Stomach (tissue), 4 donors: ENCODE measurements at regions not wholly inside any gene's neighbourhood (a gene's known extent, or its start where the extent isn't known, plus 50 kb on each side); places are given as distances from the start of the nearest gene placed in this dataset.

Experiments used
- EP300 ChIP-seq: sonication (generic); formaldehyde crosslinking; IDR thresholded peaks from one replicate; pipeline ENCODE4 v1.6.1; 2017; ENCODE audit warnings: antibody characterized with exemption
- POLR2A ChIP-seq, 4 donors: fragments of 450-650 bp; IDR thresholded peaks; one replicate each; pipeline ENCODE4 v1.6.1; 2016; ENCODE audit warnings: antibody characterized with exemption in 4 of 4, control low read depth in 2 of 4, mild to moderate bottlenecking in 1 of 4, moderate library complexity in 1 of 4
- POLR2AphosphoS5 ChIP-seq, 3 donors: sonication (generic); formaldehyde crosslinking; IDR thresholded peaks; one replicate each; pipeline ENCODE4 v1.6.1; 2016; ENCODE audit warnings: antibody characterized with exemption in 3 of 3
- TF ChIP-seq, protein P1 (sequence below), 7 experiments: fragments of 450-650 bp in 4 of 7; fragments of 200-600 bp in 3 of 7; sonication (generic) in 3 of 7; IDR thresholded peaks; one replicate each; pipeline ENCODE4 v1.5.1; 2016 to 2019; ENCODE audit warnings: antibody characterized with exemption in 7 of 7, control low read depth in 2 of 7, mild to moderate bottlenecking in 1 of 7

DNA sequence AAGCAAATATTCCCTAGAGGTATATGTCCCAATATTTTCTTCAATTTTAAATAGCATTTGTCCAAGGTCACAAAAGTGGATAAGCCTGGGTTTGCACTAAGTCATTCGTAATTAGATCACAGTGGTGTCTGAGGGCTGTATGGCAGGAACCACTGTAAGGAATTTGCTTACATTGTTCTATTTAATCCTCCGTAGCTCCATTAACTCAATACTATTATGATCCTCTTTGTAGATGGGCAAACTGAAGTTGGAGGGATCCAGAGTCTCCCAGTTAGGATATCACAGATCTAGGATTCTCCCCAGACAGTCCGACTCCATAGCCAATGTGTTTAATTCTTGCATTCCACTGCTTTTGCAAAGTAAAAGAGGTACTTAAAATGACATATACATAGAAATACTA lies 242.7 kb upstream of the DCAF8L1 start:
- no peak for TF ChIP-seq EP300
- TF ChIP-seq, protein P1, sequence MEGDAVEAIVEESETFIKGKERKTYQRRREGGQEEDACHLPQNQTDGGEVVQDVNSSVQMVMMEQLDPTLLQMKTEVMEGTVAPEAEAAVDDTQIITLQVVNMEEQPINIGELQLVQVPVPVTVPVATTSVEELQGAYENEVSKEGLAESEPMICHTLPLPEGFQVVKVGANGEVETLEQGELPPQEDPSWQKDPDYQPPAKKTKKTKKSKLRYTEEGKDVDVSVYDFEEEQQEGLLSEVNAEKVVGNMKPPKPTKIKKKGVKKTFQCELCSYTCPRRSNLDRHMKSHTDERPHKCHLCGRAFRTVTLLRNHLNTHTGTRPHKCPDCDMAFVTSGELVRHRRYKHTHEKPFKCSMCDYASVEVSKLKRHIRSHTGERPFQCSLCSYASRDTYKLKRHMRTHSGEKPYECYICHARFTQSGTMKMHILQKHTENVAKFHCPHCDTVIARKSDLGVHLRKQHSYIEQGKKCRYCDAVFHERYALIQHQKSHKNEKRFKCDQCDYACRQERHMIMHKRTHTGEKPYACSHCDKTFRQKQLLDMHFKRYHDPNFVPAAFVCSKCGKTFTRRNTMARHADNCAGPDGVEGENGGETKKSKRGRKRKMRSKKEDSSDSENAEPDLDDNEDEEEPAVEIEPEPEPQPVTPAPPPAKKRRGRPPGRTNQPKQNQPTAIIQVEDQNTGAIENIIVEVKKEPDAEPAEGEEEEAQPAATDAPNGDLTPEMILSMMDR (IDR thresholded peaks at IDR 0.05): no peak
- TF ChIP-seq POLR2AphosphoS5 (IDR thresholded peaks at IDR 0.05): no peak
- no peak for TF ChIP-seq POLR2A (IDR thresholded peaks at IDR 0.05)
